ENCODE measurements at regions not wholly inside any gene's neighbourhood (a gene's known extent, or its start where the extent isn't known, plus 50 kb on each side); places are given as distances from the start of the nearest gene placed in this dataset.

GRCh38 chr11:127471662-127472061 is 471.1 kb upstream of the KIRREL3 start:
- TF ChIP-seq CTCF (IDR thresholded peaks at IDR 0.05; ENCODE audit: control insufficient read depth, insufficient read depth, low read depth, low read length, missing control alignments), result no peak
- DNase-seq (ENCODE audit: low read depth), result no peak
- no peak overlapping the region for H3K4me3 ChIP-seq (ENCODE audit: control insufficient read depth, low read depth, low read length)

GRCh38 chr11:127470306-127470884 is 469.8 kb upstream of the KIRREL3 start:
- no peak overlapping the region for H3K4me3 ChIP-seq (ENCODE audit: control insufficient read depth, low read depth, low read length)
- DNase-seq (ENCODE audit: low read depth), result no peak
- no peak for TF ChIP-seq CTCF (IDR thresholded peaks at IDR 0.05; ENCODE audit: control insufficient read depth, insufficient read depth, low read depth, low read length, missing control alignments)

- H3K4me3 ChIP-seq (ENCODE audit: control insufficient read depth, low read depth, low read length), result no peak overlapping the region
- no peak for DNase-seq (ENCODE audit: low read depth)
- no peak for TF ChIP-seq CTCF (IDR thresholded peaks at IDR 0.05; ENCODE audit: control insufficient read depth, insufficient read depth, low read depth, low read length, missing control alignments)
These were observed 463.8 kb upstream of the KIRREL3 start for GRCh38 chr11:127464325-127464724.

GRCh38 chr11:127462065-127462344 is 461.4 kb upstream of the KIRREL3 start:
- no peak overlapping the region for H3K4me3 ChIP-seq (ENCODE audit: control insufficient read depth, low read depth, low read length)
- DNase-seq (ENCODE audit: low read depth), result no peak
- TF ChIP-seq CTCF (IDR thresholded peaks at IDR 0.05; ENCODE audit: control insufficient read depth, insufficient read depth, low read depth, low read length, missing control alignments), result no peak

- H3K4me3 ChIP-seq (ENCODE audit: control insufficient read depth, low read depth, low read length), result no peak overlapping the region
- DNase-seq (ENCODE audit: low read depth), result no peak
- TF ChIP-seq CTCF (IDR thresholded peaks at IDR 0.05; ENCODE audit: control insufficient read depth, insufficient read depth, low read depth, low read length, missing control alignments), result no peak
These were observed 460.9 kb upstream of the KIRREL3 start for GRCh38 chr11:127461241-127462064.

GRCh38 chr11:127458561-127458960 is 458.0 kb upstream of the KIRREL3 start:
- DNase-seq (ENCODE audit: low read depth), result no peak
- TF ChIP-seq CTCF (IDR thresholded peaks at IDR 0.05; ENCODE audit: control insufficient read depth, insufficient read depth, low read depth, low read length, missing control alignments), result no peak

More at GRCh38 chr11:127458561-127458960, 458.0 kb upstream of the KIRREL3 start:
- H3K4me3 ChIP-seq (ENCODE audit: control insufficient read depth, low read depth, low read length), result no peak overlapping the region

Measured in AG09309 (cell line).